ENCODE measurements at regions not wholly inside any gene's neighbourhood (a gene's known extent, or its start where the extent isn't known, plus 50 kb on each side); places are given as distances from the start of the nearest gene placed in this dataset.

DNA sequence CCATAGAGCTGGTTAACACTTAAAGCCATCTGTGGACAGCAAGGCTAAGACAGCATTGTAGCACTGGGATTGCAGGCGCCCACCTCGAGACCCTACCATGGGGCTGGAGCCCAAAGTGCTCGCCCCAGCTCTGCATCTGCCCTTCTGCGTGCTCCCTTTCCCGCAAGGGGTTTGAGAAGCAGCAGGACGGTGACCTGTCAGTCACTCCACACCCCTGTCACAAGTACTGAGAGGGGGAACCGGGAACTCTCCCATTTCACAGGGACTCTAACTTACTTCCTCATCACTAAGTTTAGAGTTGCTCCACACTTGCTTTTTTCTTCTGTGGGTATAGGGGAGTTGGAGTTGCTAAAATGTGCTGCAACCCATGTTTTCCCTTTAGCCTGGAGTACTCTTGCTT is 273.2 kb downstream of the SMARCA2 start:
- TF ChIP-seq, protein P1, sequence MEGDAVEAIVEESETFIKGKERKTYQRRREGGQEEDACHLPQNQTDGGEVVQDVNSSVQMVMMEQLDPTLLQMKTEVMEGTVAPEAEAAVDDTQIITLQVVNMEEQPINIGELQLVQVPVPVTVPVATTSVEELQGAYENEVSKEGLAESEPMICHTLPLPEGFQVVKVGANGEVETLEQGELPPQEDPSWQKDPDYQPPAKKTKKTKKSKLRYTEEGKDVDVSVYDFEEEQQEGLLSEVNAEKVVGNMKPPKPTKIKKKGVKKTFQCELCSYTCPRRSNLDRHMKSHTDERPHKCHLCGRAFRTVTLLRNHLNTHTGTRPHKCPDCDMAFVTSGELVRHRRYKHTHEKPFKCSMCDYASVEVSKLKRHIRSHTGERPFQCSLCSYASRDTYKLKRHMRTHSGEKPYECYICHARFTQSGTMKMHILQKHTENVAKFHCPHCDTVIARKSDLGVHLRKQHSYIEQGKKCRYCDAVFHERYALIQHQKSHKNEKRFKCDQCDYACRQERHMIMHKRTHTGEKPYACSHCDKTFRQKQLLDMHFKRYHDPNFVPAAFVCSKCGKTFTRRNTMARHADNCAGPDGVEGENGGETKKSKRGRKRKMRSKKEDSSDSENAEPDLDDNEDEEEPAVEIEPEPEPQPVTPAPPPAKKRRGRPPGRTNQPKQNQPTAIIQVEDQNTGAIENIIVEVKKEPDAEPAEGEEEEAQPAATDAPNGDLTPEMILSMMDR (conservative IDR thresholded peaks at IDR 0.05; ENCODE audit: low read depth in 2 of 2): no peak
- no peak for TF ChIP-seq CREB1 (CRISPR knock-in tag; IDR thresholded peaks at IDR 0.05; ENCODE audit: low read depth)
- TF ChIP-seq POLR2AphosphoS5 (IDR thresholded peaks at IDR 0.05; ENCODE audit: low read depth): no peak
- no peak for TF ChIP-seq EZH2 (IDR thresholded peaks at IDR 0.05; ENCODE audit: low read depth, unreplicated experiment)
- TF ChIP-seq, protein P2, sequence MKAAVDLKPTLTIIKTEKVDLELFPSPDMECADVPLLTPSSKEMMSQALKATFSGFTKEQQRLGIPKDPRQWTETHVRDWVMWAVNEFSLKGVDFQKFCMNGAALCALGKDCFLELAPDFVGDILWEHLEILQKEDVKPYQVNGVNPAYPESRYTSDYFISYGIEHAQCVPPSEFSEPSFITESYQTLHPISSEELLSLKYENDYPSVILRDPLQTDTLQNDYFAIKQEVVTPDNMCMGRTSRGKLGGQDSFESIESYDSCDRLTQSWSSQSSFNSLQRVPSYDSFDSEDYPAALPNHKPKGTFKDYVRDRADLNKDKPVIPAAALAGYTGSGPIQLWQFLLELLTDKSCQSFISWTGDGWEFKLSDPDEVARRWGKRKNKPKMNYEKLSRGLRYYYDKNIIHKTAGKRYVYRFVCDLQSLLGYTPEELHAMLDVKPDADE (IDR thresholded peaks at IDR 0.05): no peak
- TF ChIP-seq NANOG (IDR thresholded peaks at IDR 0.05; ENCODE audit: borderline replicate concordance): no peak
- no peak for TF ChIP-seq EZH2phosphoT487 (IDR thresholded peaks at IDR 0.05; ENCODE audit: unreplicated experiment)
